GM12878 (cell line): ENCODE measurements at regions not wholly inside any gene's neighbourhood (a gene's known extent, or its start where the extent isn't known, plus 50 kb on each side); places are given as distances from the start of the nearest gene placed in this dataset.

ENCODE experiments used
- BRCA1 ChIP-seq: IDR thresholded peaks from 2 replicates; pipeline ENCODE4 v1.6.1; 2011; ENCODE audit warnings: low read depth, low read length, improper control_type of control experiment
- CBX3 ChIP-seq: fragments of 200-600 bp; sonication (generic); IDR thresholded peaks from 2 replicates; pipeline ENCODE4 v1.6.1; 2016; ENCODE audit warnings: low read depth, borderline replicate concordance
- CHD4 ChIP-seq: fragments of 200-600 bp; sonication (generic); IDR thresholded peaks from 2 replicates; pipeline ENCODE4 v1.6.1; 2016; ENCODE audit warnings: mild to moderate bottlenecking
- CREB1 ChIP-seq: IDR thresholded peaks from 2 replicates; pipeline ENCODE4 v1.6.1; 2012; ENCODE audit warnings: low read depth, mild to moderate bottlenecking, inconsistent platforms
- CREM ChIP-seq: IDR thresholded peaks from 2 replicates; pipeline ENCODE4 v1.6.1; 2014; ENCODE audit warnings: antibody characterized with exemption, low read depth
- E2F4 ChIP-seq: IDR thresholded peaks from 2 replicates; pipeline ENCODE4 v1.6.1; 2012; ENCODE audit warnings: low read depth, low read length, improper control_type of control experiment
- EGR1 ChIP-seq, 2 experiments: IDR thresholded peaks; 1 replicate in 1 of 2; 2 replicates in 1 of 2; pipeline ENCODE4 v1.6.1; 2011 to 2012; ENCODE audit warnings: low read depth in 2 of 2, low read length in 2 of 2, borderline replicate concordance in 1 of 2, mild to moderate bottlenecking in 1 of 2, moderate library complexity in 1 of 2
- IKZF2 ChIP-seq, 2 experiments: fragments of 450-650 bp; IDR thresholded peaks; 2 replicates each; pipeline ENCODE4 v1.6.1; 2017; ENCODE audit warnings: mild to moderate bottlenecking in 2 of 2, moderate library complexity in 2 of 2
- IRF4 ChIP-seq: IDR thresholded peaks from 2 replicates; pipeline ENCODE4 v1.6.1; 2011; ENCODE audit warnings: low read depth, low read length
- MAX ChIP-seq: IDR thresholded peaks from 2 replicates; pipeline ENCODE4 v1.6.1; 2012; ENCODE audit warnings: low read depth, low read length, improper control_type of control experiment
- NR2C2 ChIP-seq: IDR thresholded peaks from 2 replicates; pipeline ENCODE4 v1.6.1; 2011; ENCODE audit warnings: borderline replicate concordance, low read depth; ENCODE audit not compliant: control insufficient read depth, insufficient read length
- NRF1 ChIP-seq: conservative IDR thresholded peaks from 2 replicates; pipeline ENCODE4 v1.6.1; 2011; ENCODE audit warnings: mild to moderate bottlenecking, low read depth, low read length, improper control_type of control experiment
- PRDM15 ChIP-seq: fragments of 450-650 bp; formaldehyde crosslinking; IDR thresholded peaks from 2 replicates; pipeline ENCODE4 v1.4.0; 2020; ENCODE audit warnings: mild to moderate bottlenecking, moderate library complexity
- STAT3 ChIP-seq: IDR thresholded peaks from 2 replicates; pipeline ENCODE4 v1.6.1; 2011; ENCODE audit warnings: low read depth, low read length, improper control_type of control experiment
- SUPT20H ChIP-seq: IDR thresholded peaks from 2 replicates; pipeline ENCODE4 v1.6.1; 2011; ENCODE audit warnings: low read depth, mild to moderate bottlenecking, low read length, moderate library complexity, borderline replicate concordance; ENCODE audit not compliant: control insufficient read depth
- WRNIP1 ChIP-seq: IDR thresholded peaks from 2 replicates; pipeline ENCODE4 v1.6.1; 2011; ENCODE audit warnings: low read depth, low read length, improper control_type of control experiment, borderline replicate concordance
- ZBTB40 ChIP-seq: fragments of 450-650 bp; IDR thresholded peaks from 2 replicates; pipeline ENCODE4 v1.6.1; 2016; ENCODE audit warnings: mild to moderate bottlenecking, moderate library complexity, borderline replicate concordance
- ZNF687 ChIP-seq: fragments of 450-650 bp; IDR thresholded peaks from 2 replicates; pipeline ENCODE4 v1.6.1; 2017; ENCODE audit warnings: mild to moderate bottlenecking, moderate library complexity

GRCh38 chr4:78667764-78668163 lies 108.4 kb upstream of the BMP2K start (continued):
- TF ChIP-seq MAX = no peak
- TF ChIP-seq CHD4 = no peak
- no peak for TF ChIP-seq E2F4
- TF ChIP-seq CBX3 = no peak
- TF ChIP-seq IKZF2 (IDR thresholded peaks at IDR 0.05) = peak; percentile 51 to 62; a peak in 3 of 4 replicates
- TF ChIP-seq EGR1 (IDR thresholded peaks at IDR 0.05; ENCODE audit: borderline replicate concordance in 1 of 2, low read depth in 2 of 2, low read length in 2 of 2) = no peak
- TF ChIP-seq ZBTB40 = no peak
- 0 out of 2 replicates have a peak, but pooled peaks have one; percentile 17 for TF ChIP-seq ZNF687
- TF ChIP-seq CREM = peak; percentile 30; the same call in 1 of the 2 replicates
- no peak for TF ChIP-seq STAT3
- TF ChIP-seq IRF4 = 0 out of 2 replicates have a peak, but pooled peaks have one; percentile 56
- no peak for TF ChIP-seq PRDM15
- TF ChIP-seq CREB1 = no peak
- no peak for TF ChIP-seq BRCA1
- TF ChIP-seq NRF1 = no peak
- no peak for TF ChIP-seq NR2C2
- no peak for TF ChIP-seq WRNIP1
- no peak for TF ChIP-seq SUPT20H
